ENCODE measurements at regions not wholly inside any gene's neighbourhood (a gene's known extent, or its start where the extent isn't known, plus 50 kb on each side); places are given as distances from the start of the nearest gene placed in this dataset.

DNA sequence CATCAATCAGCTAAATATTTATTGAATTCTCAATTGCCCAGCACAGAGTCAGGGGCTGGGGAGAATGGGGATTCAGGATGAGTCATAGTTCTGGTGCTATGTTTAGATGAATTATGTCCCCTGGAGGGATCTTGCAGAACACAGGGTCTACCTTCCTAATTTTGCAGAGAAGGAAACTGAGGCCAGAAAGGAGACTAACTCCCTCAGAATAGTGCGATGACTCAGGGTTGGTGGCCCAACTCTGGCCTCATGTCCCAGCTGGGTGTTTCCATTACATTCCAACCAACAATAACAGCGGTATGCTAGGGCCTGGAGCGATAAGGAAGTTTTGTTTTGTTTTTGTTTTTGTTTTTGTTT, 270.9 kb downstream of the TLE3 start:
- DNase-seq, result no peak

DNA sequence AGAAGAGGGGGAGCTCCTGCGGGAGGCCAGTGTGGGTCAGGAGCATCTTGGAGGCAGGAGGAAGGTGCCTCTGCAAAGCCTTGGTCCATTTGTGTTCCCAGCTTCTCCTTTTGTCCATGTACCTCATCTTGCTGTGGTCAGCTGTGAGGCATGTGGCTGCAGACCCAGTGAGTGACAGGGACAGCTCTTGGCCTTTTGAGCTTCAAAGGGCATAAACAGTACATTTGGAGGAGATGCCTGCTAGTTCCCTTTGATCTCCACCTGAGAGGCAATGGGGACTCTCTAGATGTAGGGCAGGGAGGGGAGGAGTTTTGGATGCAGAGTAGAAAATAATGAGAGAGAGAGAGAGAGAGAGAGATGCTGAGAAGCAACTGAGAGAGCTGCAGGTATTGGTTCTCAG, 270.0 kb downstream of the TLE3 start:
- no peak for DNase-seq

DNA sequence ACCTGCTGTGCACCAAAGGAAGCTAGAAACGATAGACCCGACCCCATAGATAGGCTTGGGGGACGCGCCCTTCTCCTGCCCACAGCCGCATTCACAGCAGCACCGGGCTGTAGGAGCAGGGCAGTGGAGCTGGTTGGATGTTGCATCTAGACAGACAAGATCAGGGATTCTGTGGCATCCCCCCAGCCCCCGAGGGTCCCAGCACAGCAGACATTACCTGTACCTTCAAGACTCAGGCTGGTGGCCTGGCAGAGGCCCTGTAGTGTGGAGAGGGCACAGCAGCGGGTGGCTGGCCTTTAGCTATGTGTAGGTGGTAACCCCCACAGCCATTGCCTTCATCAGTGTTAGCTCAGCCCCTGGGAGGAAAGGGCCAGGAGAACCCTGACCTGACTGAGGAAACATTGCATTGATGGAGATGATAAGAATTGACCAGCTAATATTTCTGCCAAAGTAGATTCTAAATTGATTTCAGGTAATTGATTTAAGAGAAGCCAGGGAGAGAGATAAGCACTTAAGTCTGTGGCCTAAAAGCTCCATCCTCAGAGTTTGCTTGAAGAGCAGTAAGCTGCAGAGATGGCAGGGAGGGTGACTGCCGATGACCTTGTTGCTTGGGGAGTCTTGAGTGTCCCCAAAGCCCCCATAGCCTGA, 269.4 kb downstream of the TLE3 start:
- DNase-seq, result no peak

DNA sequence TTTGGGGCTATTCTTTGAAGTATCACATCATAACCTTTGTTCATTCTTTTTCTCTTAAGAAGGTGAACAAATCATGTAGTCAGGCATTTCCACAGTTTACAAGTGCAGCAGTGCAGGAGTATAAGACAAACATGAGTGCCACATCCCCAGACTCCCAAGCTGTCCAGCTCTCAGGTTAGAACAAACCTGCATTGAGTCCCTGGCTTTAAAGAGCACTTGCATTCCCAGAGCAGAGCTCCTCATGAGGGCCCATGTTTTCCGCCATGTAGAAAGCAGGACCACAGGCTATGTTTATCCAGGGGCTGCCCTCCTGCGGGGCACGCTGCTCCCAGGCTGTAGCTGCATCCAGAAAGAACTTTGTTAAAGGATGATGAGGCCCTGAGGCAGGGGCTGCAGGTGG, 267.7 kb downstream of the TLE3 start:
- no peak for DNase-seq

DNA sequence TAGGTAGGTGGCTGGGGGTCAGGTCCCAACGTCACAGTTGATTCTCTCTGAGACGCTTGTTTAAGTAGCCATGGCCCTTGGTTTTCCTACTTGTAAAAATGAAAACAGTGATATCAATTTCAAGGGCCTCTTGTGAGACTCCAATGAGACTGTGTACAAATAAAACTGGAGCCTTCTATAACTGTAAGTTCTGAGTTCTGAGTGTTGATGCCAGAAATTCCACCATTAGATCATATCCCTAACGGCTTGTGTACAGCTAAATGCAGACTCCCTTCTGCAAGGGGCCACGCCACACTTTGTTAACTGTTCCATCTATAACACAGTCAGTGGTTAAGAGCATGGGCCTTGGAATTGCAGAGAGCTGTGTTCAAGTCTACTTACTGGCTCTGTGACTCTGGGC, 267.3 kb downstream of the TLE3 start:
- DNase-seq, result no peak

DNA sequence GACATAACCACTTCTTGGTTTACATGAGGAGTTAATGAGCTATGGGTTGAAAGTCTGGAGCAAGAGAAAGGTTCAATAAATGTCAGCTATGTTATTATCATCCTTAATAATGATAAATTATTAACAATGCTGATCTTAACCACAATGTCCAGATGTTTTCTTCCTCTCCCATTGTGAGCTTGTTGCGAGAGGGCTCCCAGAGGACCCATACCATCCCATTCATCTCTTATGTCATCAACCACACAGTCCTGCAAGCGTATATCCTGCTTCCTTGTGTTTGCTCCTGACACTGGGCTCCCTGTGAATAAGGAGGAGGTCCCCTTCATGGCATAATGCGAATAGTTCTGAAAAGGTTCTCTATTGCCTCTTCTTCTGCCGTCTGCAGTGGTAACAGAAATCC, 266.8 kb downstream of the TLE3 start:
- no peak for DNase-seq

DNA sequence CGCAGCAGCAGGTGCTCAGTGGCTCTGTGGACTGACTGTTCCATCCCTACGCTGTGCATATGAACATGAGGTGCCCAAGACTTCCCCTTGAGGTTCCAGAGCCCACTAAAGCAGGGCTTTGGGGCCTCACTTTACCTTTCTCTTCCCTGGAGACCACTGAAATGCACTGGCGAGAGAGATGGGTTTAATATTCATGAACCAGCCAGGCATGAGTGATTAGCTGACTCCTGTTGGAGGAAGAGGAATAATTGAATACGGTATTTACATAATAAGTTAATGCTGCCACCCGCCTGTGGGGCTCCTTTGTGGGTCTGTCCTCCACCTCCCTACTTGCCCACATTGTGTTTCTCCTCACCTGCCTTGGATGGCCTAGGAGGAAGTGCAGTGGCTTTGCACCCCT, 263.4 kb downstream of the TLE3 start:
- DNase-seq, result no peak

DNA sequence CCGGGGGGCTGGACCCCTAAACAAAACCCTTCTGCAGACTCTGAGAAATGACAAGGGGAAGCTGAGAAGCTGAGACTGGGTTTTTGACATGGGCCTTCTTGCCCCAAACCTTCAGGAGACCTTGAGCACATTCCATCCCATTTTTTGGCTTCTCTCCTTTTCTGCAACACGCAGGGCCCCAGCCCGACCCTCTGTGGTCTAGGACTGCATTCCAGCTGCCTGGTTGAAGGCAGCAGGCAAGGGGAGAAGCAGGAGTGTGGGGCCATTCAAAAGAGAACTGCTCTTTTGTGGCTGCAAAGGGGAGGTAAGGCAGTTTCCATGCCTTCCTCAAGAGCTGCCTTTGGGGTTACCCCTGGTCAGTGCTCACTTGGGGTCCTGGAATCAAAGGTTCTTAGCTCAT, 263.0 kb downstream of the TLE3 start:
- DNase-seq, result no peak

DNA sequence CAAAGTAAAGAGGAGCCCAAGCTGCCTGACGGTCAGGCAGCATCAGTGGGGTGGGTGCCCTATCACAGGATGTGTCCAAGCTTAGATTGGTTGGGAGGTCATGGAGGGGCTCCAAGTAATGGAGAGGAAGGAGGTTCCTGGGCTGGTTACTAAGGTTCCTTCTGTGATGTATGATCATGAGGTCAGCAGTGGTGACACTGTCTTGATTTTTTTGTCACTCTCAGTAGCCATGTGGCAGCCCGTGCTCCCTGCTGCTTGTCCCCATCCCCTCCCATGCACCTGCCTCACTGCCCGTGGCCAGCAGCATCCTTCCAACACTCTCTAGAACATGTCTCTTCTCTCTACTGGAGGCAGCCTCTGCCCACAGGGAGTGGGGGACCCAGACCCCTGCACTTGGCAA, 261.7 kb downstream of the TLE3 start:
- no peak for DNase-seq

DNA sequence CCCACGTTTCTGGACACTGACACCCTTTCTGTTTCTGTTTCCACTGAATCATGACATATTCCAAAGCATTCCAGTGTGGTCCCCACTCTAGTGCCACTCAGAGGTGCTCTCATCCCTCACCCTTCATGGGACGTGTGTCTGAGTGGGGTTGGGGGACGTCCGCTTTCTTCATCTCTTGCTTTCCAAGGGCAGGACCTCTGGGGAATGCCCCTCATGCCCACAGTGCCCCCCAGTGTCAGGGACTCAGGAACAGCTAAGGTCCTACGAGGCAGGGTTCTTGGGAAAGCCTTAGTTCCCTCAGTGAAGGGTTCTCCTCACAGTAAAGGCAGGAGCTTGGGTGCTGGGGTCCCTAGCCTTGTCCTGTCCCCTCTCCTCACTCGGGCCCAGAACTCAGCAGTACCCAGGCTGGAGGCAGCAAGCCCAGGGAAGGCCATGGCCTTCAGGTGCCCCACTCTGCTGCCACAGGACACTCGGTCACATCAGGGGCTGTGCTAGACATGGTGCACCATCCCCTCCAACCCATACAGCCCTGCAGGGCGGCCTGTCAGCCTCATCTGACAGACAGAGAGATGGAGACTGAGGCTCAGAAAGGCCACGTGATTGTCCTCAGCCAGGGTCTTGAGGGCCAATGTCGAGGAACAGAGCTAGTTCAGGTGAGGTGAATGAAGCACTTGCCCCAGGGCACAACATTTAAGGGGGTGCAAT, 261.0 kb downstream of the TLE3 start:
- DNase-seq, result no peak

DNA sequence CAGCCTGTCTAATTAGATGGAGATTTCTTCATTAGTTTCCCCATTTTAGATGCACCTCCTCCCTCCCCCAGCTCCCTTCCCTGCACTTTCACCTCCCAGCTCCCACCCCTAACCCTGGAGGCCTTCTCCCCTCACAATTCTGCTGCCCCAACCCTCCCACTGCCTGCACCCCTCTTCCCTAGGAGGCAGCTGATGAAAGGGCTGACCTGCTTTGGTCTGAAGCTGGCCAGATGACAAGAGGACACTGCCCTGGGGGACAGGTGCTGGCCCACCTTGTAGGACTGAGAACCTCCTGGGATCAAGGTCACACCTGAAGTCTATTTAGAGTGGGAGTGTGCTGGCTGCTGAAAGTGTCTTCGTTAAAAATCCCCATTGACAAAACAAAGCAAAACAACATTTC, 259.4 kb downstream of the TLE3 start:
- no peak for DNase-seq

DNA sequence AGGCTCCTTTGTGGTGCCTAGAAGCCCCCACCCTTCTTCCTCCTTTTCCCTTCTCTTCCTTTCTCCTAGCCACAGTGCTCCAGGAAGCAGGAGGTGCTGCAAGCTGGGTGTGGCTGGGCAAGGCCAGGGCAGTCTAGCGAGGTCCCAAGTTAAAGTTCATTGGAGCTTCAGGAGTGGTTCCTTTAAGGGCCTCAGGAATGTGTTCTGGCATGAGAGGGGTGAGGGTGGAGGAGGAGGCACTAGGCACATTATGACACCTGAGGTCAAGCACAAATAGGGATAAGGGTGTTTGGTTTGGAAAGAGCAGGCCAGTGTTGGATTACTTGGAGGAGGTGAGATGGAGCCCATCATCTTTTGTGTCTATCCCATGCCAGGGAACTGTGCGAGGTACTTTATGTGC, 258.7 kb downstream of the TLE3 start:
- DNase-seq, result no peak

DNA sequence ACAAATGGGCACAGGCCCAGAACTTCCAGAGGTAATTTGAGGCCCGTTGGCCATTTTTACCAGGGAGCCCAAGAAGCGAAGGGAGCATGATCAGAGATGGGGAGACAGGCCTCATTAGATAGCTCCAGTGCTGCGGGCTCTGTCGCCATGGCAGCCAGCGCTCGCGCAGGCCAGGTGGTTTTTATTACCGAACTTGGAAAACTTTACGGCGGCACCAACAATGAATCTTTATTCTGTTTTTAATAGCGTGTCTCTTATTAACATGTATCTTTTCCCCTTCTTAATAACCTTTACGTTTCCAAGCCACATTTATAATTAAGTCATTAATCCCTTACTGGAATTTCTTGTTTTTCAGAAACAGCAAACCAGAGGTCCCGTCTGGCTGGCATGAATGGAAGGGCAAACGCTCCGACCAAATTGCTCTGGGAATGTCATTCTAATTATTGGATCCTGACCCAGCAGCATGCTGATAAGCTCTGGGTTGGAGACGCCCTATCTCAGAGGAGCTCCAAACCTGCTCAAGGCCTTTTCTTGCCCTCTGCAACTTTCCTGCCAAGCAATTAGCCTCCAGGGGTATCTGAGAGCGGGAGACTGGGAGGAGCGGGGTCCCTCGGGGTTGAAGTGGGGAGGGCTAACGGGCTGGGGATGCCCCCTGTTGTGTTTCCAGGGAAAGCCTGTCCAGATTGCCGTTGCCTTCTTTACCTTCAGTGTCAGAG, 256.4 kb downstream of the TLE3 start:
- DNase-seq, result no peak

DNA sequence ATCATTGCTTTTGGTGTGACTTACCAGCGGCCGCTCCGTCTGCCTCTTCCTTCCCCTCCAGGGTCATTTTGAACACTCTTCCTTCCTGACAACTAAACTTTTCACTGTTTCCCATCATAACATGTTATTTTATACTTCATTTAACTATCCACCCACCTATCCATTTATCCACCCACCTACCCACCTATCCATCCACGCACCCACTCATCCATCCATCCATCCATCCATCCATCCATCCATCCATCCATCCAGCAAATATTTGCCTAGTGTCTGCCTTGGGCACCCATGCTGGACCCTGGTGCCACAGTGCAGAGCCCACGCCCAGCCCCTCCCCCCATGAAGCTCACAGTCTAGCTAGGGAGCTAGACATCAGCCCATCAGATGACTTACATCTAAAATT, 254.9 kb downstream of the TLE3 start:
- DNase-seq, result no peak

DNA sequence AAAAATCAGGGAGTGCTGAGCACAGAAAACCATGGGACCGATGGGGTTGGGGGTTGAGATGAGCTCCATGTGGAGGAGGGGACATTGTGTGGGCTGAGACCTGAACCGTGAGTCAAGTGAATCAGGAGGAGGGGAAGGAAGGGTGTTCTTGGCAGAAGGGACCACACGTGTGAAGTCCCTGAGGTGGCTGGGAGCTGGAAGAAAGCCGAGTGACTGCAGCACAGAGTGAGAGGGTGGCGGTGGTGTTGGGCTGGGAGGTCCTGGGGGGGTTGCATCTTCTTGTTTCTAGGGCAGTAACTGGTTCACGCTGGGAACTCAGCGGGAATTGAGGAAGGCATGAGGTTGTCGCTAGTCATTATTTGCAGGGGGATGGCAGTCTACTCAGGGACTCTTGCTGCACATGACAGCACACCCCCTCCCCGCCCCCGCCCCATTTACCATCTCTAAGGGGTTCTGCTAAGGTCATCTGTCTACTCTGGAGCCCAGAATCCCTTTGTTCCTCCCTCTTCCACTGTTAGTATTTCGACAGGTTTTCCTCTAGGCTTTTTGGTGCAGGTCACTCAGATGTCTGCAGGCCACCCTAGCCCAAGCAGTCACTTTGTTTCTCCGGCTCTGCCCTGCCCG, 254.3 kb downstream of the TLE3 start:
- DNase-seq, result no peak

DNA sequence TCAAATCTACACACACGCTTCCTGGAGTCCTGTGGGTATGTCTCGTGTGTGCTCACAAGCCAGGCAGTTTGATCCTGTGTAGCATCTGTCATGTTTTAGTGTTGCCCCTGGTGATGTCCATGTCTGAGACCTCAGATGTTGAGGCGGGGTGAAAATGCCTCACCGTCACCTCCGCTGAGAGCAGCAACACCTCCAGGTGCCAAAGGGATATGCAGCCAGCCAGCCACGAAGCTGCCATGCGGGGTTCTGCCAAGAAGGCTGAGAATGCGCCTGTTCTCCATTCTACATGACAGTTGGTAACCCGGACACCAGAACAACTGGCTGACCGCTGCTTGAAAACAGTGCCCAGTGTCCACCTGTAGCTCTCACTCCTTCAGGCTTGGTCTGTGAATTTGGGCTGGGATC, 253.8 kb downstream of the TLE3 start:
- DNase-seq, result no peak

DNA sequence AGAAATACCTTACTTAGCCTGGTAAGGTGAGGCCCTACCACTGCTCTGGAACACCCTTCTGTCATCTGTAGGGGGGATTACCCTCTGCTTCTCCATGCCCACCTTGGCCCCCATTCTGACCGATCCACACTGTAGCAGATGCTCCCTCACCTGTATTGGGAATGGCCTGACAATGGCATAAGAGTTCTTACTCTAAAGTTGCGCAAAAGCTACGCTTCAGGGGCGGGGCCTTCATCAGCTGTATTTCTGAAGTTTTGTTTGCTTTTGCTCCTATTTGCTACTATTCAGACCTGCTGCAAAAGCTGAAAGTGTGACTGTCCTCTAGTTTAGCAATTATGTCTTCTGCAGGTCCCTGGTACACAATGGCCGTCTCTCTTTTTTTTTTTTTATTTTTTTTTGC, 252.6 kb downstream of the TLE3 start:
- no peak for DNase-seq

DNA sequence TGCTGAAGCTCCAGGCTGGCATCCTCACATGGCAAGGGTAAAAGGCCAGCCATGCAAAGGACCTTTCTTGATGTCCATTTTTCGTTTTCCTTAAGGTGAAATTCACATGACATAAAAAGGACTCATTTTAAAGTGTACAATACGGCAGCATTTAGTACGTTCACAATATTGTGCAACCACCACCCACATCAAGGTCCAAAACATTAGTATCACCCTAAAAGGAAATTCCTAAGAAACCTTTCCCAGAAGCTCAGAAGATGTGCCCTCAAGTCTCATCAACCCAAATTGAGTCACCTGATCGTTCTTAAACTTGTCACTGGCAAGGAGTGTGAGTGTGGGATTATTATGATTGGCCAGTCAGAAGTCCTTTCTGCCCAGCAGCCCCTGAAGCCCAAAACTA, 250.1 kb downstream of the TLE3 start:
- no peak for DNase-seq

DNA sequence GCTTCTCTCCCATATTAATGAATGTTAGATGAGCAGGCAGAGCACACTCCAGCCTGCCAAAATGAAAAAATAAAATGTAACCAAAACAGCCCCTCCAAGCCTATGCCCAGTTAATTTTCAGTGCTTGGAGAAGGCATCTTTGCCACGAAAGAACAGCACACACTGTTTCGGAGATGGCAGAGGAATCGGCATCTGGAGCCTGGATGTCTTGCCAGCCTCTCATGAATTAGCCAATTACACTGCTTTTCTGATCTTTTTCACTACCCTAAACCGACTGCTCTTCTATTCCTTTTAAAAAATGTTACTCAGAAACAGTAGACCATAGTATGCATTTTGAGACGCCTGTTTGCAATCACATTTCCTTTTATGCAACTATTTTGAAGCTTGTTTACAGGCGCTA, 249.6 kb downstream of the TLE3 start:
- no peak for DNase-seq

DNA sequence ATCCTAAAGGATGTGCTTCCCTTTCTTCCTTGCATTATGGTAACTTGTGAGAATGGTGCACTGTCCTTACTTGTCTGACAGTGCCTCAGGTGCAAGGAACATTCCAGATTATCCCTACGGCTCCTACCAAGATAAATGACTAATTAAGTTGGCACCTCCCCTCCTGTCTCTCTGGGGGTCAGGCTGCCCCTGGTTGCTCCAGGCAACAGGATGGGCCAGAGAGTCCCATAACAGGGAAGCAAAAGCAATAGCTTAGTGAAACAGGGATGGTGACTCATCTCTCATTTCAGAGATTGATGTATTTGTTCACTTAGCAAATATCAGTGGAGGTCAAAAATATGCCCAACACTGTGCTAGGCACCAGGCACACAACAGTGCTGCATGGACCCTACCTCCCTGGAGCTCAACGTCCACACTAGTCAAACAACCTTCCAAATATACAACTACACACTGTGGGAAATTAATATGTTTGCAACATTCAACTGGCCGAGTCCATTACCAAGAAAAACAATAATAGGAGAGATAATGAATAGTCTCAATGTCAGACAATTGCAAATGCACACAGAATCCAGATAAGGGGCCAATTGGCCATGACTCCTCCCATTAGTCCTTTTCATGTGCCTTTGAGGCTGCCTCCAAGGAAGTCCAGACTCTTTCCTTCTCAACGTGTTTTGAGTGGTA, 249.0 kb downstream of the TLE3 start:
- no peak for DNase-seq

DNA sequence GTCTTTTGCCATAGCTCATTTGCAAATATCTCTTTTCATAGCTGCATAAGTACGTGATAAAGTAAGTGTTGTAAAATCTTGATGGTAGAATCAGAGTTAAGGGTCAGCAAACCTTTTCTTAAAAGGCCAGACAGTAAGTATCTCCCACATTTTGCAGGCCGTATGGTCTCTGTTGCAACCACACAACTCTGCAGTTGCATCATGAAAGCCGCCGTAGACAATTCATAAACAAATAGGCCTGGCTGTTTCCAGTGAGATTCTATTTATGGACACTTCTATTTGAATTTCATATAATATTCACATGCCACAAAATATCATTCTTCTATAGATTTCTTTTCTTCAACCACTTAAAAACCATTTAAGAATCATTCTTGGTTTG, 248.5 kb downstream of the TLE3 start:
- no peak for DNase-seq

DNA sequence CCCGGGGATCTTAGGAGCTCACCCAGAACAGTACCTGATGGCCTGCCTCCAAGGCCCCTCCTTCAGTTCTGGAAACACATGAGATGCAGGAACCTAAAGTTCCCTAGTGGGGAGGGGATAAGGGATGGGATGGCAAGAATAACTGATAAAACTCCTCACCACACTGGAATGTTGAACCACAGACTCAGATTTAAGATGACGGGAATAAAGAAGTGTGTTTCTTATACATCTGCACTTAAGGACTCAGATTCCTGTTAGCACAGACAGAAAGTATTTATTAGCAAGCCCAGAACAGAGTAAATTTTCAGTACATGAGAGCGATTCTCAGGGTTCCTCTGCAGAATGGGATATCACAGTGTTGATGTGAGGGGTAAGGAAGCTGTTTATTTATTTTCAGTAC, 245.2 kb downstream of the TLE3 start:
- no peak for DNase-seq

DNA sequence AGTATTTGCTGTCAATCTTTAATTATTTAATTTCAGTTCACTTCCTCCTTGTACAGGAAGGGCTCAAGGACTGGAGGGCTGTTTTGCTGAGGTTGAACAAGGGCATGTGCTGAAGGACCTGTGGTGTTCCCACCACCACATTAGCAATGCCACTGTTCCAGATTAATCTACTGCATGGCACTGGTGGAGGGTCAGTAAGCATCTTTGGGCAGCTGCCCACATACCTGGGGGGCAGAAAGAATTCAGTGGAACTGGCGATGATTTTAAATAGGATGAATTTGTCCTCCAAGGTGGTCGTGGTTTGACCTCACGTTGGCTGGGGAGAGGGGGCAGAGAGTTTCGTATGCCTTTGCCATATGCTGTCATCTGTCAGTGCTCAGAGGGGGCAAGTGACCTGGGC, 244.8 kb downstream of the TLE3 start:
- no peak for DNase-seq

DNA sequence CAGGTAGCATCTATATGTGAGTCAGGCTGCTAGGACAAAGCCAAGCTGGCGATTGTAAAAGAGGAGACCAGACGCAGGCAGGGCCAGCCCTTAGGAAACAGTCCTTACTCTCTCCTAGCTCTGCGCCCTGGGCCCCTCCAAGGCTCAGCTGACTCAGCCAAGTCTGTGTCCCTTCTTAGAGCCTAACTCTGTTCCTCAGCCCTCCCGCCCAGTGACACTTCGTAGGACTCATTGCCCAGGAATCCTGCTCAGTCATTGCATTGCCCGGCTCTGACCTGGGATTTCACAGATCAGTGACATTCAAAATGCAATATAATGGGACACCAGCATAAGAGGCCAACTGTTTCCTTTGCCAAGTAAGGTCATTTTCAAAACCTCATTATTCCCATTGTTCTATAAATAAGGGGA, 244.2 kb downstream of the TLE3 start:
- no peak for DNase-seq

All from NCI-H1417 treated with DMSO at 0.1 percent for 48 hours (cell line).